ENCODE measurements at regions not wholly inside any gene's neighbourhood (a gene's known extent, or its start where the extent isn't known, plus 50 kb on each side); places are given as distances from the start of the nearest gene placed in this dataset.

DNA sequence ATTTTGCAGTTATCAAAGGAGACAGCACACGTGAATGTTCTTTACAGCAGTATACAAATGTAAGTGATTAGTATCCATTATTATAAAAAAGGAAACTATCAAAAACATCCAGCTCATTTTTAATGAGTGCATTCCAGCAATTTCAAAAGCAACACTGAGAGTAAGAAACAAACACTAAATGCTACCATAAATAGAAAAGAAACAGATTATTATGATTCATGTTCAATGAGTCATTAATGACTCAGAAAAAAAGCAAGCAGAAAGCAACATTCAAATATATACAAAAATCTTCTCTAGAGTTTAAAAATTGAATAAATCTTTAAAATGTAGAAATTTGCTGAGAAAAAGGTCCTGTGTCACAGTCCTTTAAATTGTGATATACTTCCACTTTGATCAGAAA is 346.5 kb upstream of the FMR1 start:
- no peaks in the 10 kb centered on the region for H3K9me1 ChIP-seq (ENCODE audit: insufficient read depth, low read length)
- H3K27ac ChIP-seq (ENCODE audit: insufficient read depth, low read length) = no peak overlapping the region
- no peak overlapping the region for H3K4me2 ChIP-seq (ENCODE audit: low read depth, low read length)
- H3K4me1 ChIP-seq (ENCODE audit: control insufficient read depth, insufficient read depth, low read length) = no peaks in the 10 kb centered on the region
- no peak overlapping the region for H2AFZ ChIP-seq (replicated peaks; ENCODE audit: low read length, poor library complexity)
- no CpG with 5 or more reads among the region's 1 CpG for WGBS, 2 experiments (ENCODE audit: extremely low coverage in 2 of 2, insufficient read length in 1 of 2)
- no peaks in the 10 kb centered on the region for H3K79me1 ChIP-seq (ENCODE audit: low read depth in 1 of 2, low read length in 2 of 2)
- no peak overlapping the region for H3K4me3 ChIP-seq (ENCODE audit: insufficient read depth, low read depth, low read length)
- no peak overlapping the region for H3K56ac ChIP-seq (ENCODE audit: extremely low read depth, insufficient read depth, low read length)
- dilution Hi-C loops (cut with HindIII; ENCODE audit: low sequenced_read_pairs, unreplicated experiment) = no loop called here
- no peak overlapping the region for H4K8ac ChIP-seq (ENCODE audit: low read depth in 2 of 2, low read length in 2 of 2)
- POLR2A ChIA-PET (ENCODE audit: unreplicated experiment) = no interaction called here
- H4K20me1 ChIP-seq (ENCODE audit: insufficient read depth, low read length) = no peaks in the 10 kb centered on the region
- H3K27me3 ChIP-seq (ENCODE audit: control insufficient read depth, insufficient read depth, low read length) = no peaks in the 10 kb centered on the region
- H2AK9ac ChIP-seq (replicated peaks; ENCODE audit: low read depth, low read length, poor library complexity) = no peak overlapping the region
- in situ Hi-C loops (cut with MboI; ENCODE audit: low sequenced_read_pairs) = no loop called here
- no peak overlapping the region for H3K4ac ChIP-seq (ENCODE audit: low read depth, low read length)
- TF ChIP-seq FOS (IDR thresholded peaks at IDR 0.05; ENCODE audit: low read depth, low read length) (no peak), RFX5 (IDR thresholded peaks at IDR 0.05; ENCODE audit: low read depth, low read length) (no peak), POLR2A (IDR thresholded peaks at IDR 0.05; ENCODE audit: low read depth, low read length) (no peak), CHD1 (IDR thresholded peaks at IDR 0.05; ENCODE audit: low read depth, low read length) (no peak), BHLHE40 (IDR thresholded peaks at IDR 0.05; ENCODE audit: low read depth, low read length) (no peak), NFE2L2 (IDR thresholded peaks at IDR 0.05; ENCODE audit: low read depth, low read length) (no peak), MXI1 (IDR thresholded peaks at IDR 0.05; ENCODE audit: borderline replicate concordance, low read depth, low read length) (no peak), MAFK (IDR thresholded peaks at IDR 0.05; ENCODE audit: low read depth, low read length) (no peak), CEBPB (IDR thresholded peaks at IDR 0.05; ENCODE audit: low read depth, low read length) (no peak), MAZ (IDR thresholded peaks at IDR 0.05; ENCODE audit: borderline replicate concordance, low read depth, low read length) (no peak), SMC3 (IDR thresholded peaks at IDR 0.05; ENCODE audit: low read depth, low read length) (no peak), RCOR1 (IDR thresholded peaks at IDR 0.05; ENCODE audit: insufficient replicate concordance, low read length) (no peak), RAD21 (IDR thresholded peaks at IDR 0.05; ENCODE audit: low read length) (no peak)
- TF ChIP-seq, protein P1, sequence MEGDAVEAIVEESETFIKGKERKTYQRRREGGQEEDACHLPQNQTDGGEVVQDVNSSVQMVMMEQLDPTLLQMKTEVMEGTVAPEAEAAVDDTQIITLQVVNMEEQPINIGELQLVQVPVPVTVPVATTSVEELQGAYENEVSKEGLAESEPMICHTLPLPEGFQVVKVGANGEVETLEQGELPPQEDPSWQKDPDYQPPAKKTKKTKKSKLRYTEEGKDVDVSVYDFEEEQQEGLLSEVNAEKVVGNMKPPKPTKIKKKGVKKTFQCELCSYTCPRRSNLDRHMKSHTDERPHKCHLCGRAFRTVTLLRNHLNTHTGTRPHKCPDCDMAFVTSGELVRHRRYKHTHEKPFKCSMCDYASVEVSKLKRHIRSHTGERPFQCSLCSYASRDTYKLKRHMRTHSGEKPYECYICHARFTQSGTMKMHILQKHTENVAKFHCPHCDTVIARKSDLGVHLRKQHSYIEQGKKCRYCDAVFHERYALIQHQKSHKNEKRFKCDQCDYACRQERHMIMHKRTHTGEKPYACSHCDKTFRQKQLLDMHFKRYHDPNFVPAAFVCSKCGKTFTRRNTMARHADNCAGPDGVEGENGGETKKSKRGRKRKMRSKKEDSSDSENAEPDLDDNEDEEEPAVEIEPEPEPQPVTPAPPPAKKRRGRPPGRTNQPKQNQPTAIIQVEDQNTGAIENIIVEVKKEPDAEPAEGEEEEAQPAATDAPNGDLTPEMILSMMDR (conservative IDR thresholded peaks at IDR 0.05; ENCODE audit: low read depth, low read length) = no peak
- TF ChIP-seq, protein P2, sequence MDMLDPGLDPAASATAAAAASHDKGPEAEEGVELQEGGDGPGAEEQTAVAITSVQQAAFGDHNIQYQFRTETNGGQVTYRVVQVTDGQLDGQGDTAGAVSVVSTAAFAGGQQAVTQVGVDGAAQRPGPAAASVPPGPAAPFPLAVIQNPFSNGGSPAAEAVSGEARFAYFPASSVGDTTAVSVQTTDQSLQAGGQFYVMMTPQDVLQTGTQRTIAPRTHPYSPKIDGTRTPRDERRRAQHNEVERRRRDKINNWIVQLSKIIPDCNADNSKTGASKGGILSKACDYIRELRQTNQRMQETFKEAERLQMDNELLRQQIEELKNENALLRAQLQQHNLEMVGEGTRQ (IDR thresholded peaks at IDR 0.05; ENCODE audit: low read depth, low read length) = no peak
- TF ChIP-seq, protein P3, sequence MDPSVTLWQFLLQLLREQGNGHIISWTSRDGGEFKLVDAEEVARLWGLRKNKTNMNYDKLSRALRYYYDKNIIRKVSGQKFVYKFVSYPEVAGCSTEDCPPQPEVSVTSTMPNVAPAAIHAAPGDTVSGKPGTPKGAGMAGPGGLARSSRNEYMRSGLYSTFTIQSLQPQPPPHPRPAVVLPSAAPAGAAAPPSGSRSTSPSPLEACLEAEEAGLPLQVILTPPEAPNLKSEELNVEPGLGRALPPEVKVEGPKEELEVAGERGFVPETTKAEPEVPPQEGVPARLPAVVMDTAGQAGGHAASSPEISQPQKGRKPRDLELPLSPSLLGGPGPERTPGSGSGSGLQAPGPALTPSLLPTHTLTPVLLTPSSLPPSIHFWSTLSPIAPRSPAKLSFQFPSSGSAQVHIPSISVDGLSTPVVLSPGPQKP (IDR thresholded peaks at IDR 0.05; ENCODE audit: borderline replicate concordance, low read depth, low read length) = no peak
- H3K36me3 ChIP-seq (ENCODE audit: control insufficient read depth, insufficient read depth, low read length) = no peaks in the 10 kb centered on the region
- no peak overlapping the region for H2BK20ac ChIP-seq (ENCODE audit: low read depth, low read length)
- no peak overlapping the region for H4K91ac ChIP-seq (ENCODE audit: insufficient read depth, low read depth, low read length)
- H3K14ac ChIP-seq (replicated peaks; ENCODE audit: low read depth, low read length) = no peak overlapping the region
- no peak overlapping the region for H3K23ac ChIP-seq (ENCODE audit: low read depth, low read length)
- no peak overlapping the region for H3K9ac ChIP-seq (ENCODE audit: low read depth, low read length)
- CTCF ChIA-PET = no interaction called here
- no peak overlapping the region for H2BK120ac ChIP-seq (ENCODE audit: low read depth, low read length)
- no peak overlapping the region for H2AK5ac ChIP-seq (ENCODE audit: low read depth, low read length)
- H4K5ac ChIP-seq (ENCODE audit: low read depth, low read length) = no peak overlapping the region
- no peak for ATAC-seq (ENCODE audit: low read depth)
- H3K9me3 ChIP-seq (ENCODE audit: control insufficient read depth, insufficient read depth, low read length) = no peaks in the 10 kb centered on the region
- intact Hi-C loops (cut with micrococcal nuclease) = no loop called here
- no peak for DNase-seq
- BruUV-seq (replicated peaks) = no TSS peak
- no peak overlapping the region for H2BK15ac ChIP-seq (ENCODE audit: low read depth, low read length)
- H3K18ac ChIP-seq (ENCODE audit: low read depth, low read length) = no peak overlapping the region
- H2BK5ac ChIP-seq (ENCODE audit: low read depth, low read length, poor library complexity, severe bottlenecking) = no peak overlapping the region

Measured in IMR-90 (cell line).